Keratinocyte (primary cell): ENCODE measurements at regions not wholly inside any gene's neighbourhood (a gene's known extent, or its start where the extent isn't known, plus 50 kb on each side); places are given as distances from the start of the nearest gene placed in this dataset.

ENCODE experiments used
- DNase-seq: peaks from one replicate; pipeline ENCODE4 v3.0.0-alpha.2; 2011; ENCODE audit warnings: low read depth, missing footprints, low spot score
- FAIRE-seq: peaks from 2 replicates; lab custom pipeline; 2011; peaks lifted over from hg19 to GRCh38; lab: Jason Lieb, UNC
- H2AFZ ChIP-seq: 2 replicates; pipeline ENCODE4 v1.6.0; 2012; ENCODE audit warnings: low read length, control low read depth, inconsistent platforms; ENCODE audit not compliant: control insufficient read depth
- H3K27ac ChIP-seq: 2 replicates; pipeline ENCODE4 v1.5.1; 2011; ENCODE audit warnings: low read length; ENCODE audit not compliant: control insufficient read depth, insufficient read depth
- H3K27me3 ChIP-seq: 3 replicates; pipeline ENCODE4 v1.6.0; 2011; ENCODE audit warnings: low read length; ENCODE audit not compliant: control insufficient read depth, insufficient read depth; ENCODE audit errors: extremely low read depth
- H3K36me3 ChIP-seq, 2 experiments: 2 replicates in 1 of 2; 3 replicates in 1 of 2; pipeline ENCODE4 v1.5.1; 2011; ENCODE audit warnings: low read length in 2 of 2, mild to moderate bottlenecking in 1 of 2; ENCODE audit not compliant: control insufficient read depth in 2 of 2, insufficient read depth in 2 of 2; ENCODE audit errors: extremely low read depth in 1 of 2
- H3K4me1 ChIP-seq: 3 replicates; pipeline ENCODE4 v1.5.1; 2011; ENCODE audit warnings: low read length; ENCODE audit not compliant: control insufficient read depth, insufficient read depth; ENCODE audit errors: extremely low read depth
- H3K4me2 ChIP-seq: 3 replicates; pipeline ENCODE4 v1.6.0; 2011; ENCODE audit warnings: low read depth, low read length; ENCODE audit not compliant: control insufficient read depth, insufficient read depth; ENCODE audit errors: extremely low read depth
- H3K4me3 ChIP-seq, 3 experiments: fragments of 200-600 bp in 1 of 3; sonication (generic) in 1 of 3; 2 replicates in 2 of 3; 3 replicates in 1 of 3; pipeline ENCODE4 v1.5.1; 2011 to 2016; ENCODE audit warnings: low read length in 3 of 3, mild to moderate bottlenecking in 3 of 3, control low read depth in 2 of 3, inconsistent platforms in 1 of 3, low read depth in 1 of 3, mixed read lengths in 1 of 3, mixed run types in 1 of 3, moderate library complexity in 1 of 3; ENCODE audit not compliant: control insufficient read depth in 2 of 3, insufficient read depth in 2 of 3; ENCODE audit errors: extremely low read depth in 1 of 3
- H3K79me2 ChIP-seq: 2 replicates; pipeline ENCODE4 v1.6.0; 2012; ENCODE audit warnings: low read length; ENCODE audit not compliant: control insufficient read depth, insufficient read depth
- H3K9ac ChIP-seq: 3 replicates; pipeline ENCODE4 v1.6.0; 2011; ENCODE audit warnings: low read length; ENCODE audit not compliant: control insufficient read depth, insufficient read depth; ENCODE audit errors: extremely low read depth
- H3K9me1 ChIP-seq: 3 replicates; pipeline ENCODE4 v1.6.0; 2011; ENCODE audit warnings: low read length; ENCODE audit not compliant: control insufficient read depth, insufficient read depth; ENCODE audit errors: extremely low read depth
- H3K9me3 ChIP-seq: 2 replicates; pipeline ENCODE4 v1.5.1; 2012; ENCODE audit warnings: low read depth, low read length; ENCODE audit not compliant: control insufficient read depth
- H4K20me1 ChIP-seq: 3 replicates; pipeline ENCODE4 v1.6.0; 2011; ENCODE audit warnings: low read length; ENCODE audit not compliant: control insufficient read depth, insufficient read depth; ENCODE audit errors: extremely low read depth
- EZH2 ChIP-seq: IDR thresholded peaks from one replicate; pipeline ENCODE4 v1.6.1; 2012; ENCODE audit warnings: inconsistent platforms, mild to moderate bottlenecking, low read length, moderate library complexity
- dilution Hi-C: fragments of 300-500 bp; cut with MboI; formaldehyde crosslinking; loops from one replicate; pipeline ENCODE4 v1.7.0; 2020; ENCODE audit warnings: low sequenced_read_pairs; ENCODE audit not compliant: extremely low pct_ligation_motif_present
- TF ChIP-seq, protein P1 (sequence below), 3 experiments: IDR thresholded peaks in 1 of 3; conservative IDR thresholded peaks in 1 of 3; optimal IDR thresholded peaks in 1 of 3; 2 replicates in 2 of 3; 3 replicates in 1 of 3; pipeline versions ENCODE3 to v1.5.1; 2011; ENCODE audit warnings: low read length in 3 of 3, mild to moderate bottlenecking in 3 of 3, moderate library complexity in 2 of 3, control low read depth in 1 of 3, inconsistent platforms in 1 of 3; ENCODE audit not compliant: insufficient read depth in 2 of 3; ENCODE audit errors: extremely low read depth in 1 of 3

GRCh38 chr18:56386856-56387255 is 251.5 kb downstream of the TXNL1 start:
- no peak for FAIRE-seq
- dilution Hi-C loops: no loop called here

DNA sequence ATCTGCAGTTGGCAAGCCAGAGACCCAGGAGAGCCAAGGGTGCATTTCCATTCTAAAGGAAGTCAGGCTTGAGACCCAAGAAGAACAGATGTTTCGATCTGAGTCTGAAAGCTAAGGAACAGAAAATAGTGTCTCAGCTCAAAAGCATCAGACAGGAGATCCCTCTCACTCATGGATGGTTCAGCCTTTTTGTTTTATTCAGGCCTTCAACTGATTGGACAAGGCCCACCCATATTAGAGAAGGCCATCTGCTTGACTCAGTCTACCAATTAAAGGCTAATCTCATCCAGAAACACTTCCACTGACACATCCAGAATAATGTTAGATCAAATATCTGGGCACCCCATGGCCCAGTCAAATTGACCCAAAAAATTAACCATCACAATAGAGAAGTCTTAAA is 255.0 kb downstream of the TXNL1 start:
- no peaks in the 10 kb centered on the region for H3K4me1 ChIP-seq
- TF ChIP-seq, protein P1, sequence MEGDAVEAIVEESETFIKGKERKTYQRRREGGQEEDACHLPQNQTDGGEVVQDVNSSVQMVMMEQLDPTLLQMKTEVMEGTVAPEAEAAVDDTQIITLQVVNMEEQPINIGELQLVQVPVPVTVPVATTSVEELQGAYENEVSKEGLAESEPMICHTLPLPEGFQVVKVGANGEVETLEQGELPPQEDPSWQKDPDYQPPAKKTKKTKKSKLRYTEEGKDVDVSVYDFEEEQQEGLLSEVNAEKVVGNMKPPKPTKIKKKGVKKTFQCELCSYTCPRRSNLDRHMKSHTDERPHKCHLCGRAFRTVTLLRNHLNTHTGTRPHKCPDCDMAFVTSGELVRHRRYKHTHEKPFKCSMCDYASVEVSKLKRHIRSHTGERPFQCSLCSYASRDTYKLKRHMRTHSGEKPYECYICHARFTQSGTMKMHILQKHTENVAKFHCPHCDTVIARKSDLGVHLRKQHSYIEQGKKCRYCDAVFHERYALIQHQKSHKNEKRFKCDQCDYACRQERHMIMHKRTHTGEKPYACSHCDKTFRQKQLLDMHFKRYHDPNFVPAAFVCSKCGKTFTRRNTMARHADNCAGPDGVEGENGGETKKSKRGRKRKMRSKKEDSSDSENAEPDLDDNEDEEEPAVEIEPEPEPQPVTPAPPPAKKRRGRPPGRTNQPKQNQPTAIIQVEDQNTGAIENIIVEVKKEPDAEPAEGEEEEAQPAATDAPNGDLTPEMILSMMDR (optimal IDR thresholded peaks at IDR 0.05 in 1 of 3, IDR thresholded peaks at IDR 0.05 in 1 of 3, conservative IDR thresholded peaks at IDR 0.05 in 1 of 3; ENCODE audit: extremely low read depth in 1 of 3, insufficient read depth in 2 of 3, low read length in 3 of 3): no peak
- no peak for TF ChIP-seq EZH2
- H3K4me2 ChIP-seq: no peak overlapping the region
- no peaks in the 10 kb centered on the region for H3K79me2 ChIP-seq
- no peaks in the 10 kb centered on the region for H3K9me1 ChIP-seq
- no peaks in the 10 kb centered on the region for H4K20me1 ChIP-seq
- no peaks in the 10 kb centered on the region for H3K27me3 ChIP-seq
- no peak for FAIRE-seq
- H2AFZ ChIP-seq: no peak overlapping the region
- H3K36me3 ChIP-seq: no peaks in the 10 kb centered on the region
- H3K9ac ChIP-seq: no peak overlapping the region
- no peaks in the 10 kb centered on the region for H3K9me3 ChIP-seq
- H3K27ac ChIP-seq: no peak overlapping the region
- dilution Hi-C loops: no loop called here
- no peak overlapping the region for H3K4me3 ChIP-seq
- no peak for DNase-seq

More at GRCh38 chr18:56386856-56387255, 251.5 kb downstream of the TXNL1 start:
- Histone ChIP-seq H3K4me2 (no peak overlapping the region), H3K9ac (no peak overlapping the region), H3K27ac (no peak overlapping the region), H3K9me1 (no peaks in the 10 kb centered on the region), H3K27me3 (no peaks in the 10 kb centered on the region), H4K20me1 (no peaks in the 10 kb centered on the region), H3K79me2 (no peaks in the 10 kb centered on the region), H2AFZ (no peak overlapping the region), H3K4me3 (no peak overlapping the region), H3K9me3 (no peaks in the 10 kb centered on the region), H3K4me1 (no peaks in the 10 kb centered on the region), H3K36me3 (no peaks in the 10 kb centered on the region)
- TF ChIP-seq EZH2: no peak
- TF ChIP-seq, protein P1 (optimal IDR thresholded peaks at IDR 0.05 in 1 of 3, IDR thresholded peaks at IDR 0.05 in 1 of 3, conservative IDR thresholded peaks at IDR 0.05 in 1 of 3; ENCODE audit: extremely low read depth in 1 of 3, insufficient read depth in 2 of 3, low read length in 3 of 3): no peak
- no peak for DNase-seq
